Activated T-cell treated with anti-CD3 and anti-CD28 coated beads, Interleukin-2, amount 50 U/mL, for 72 hours (primary cell): ENCODE measurements at regions not wholly inside any gene's neighbourhood (a gene's known extent, or its start where the extent isn't known, plus 50 kb on each side); places are given as distances from the start of the nearest gene placed in this dataset.
A peak's percentile ranks its signal among the peaks of the same experiment; 100 is the strongest.
"Not testable (repeated sequence)": the region's sequence is repeated elsewhere in the genome, so short reads cannot be mapped to it uniquely, and the experiment has no call there.

Experiments
- ATAC-seq, 2 donors: fragments of 150-1000 bp; cut with Tn5 transposase; replicated peaks in 1 of 2; 2 replicates each; pipeline ENCODE4 v1.10.0; 2021; ENCODE audit warnings: moderate library complexity in 2 of 2, mild to moderate bottlenecking in 1 of 2
- DNase-seq, 2 donors: peaks; one replicate each; pipeline ENCODE4 v3.0.0; 2021 to 2022; ENCODE audit warnings: mixed read lengths in 1 of 2
- H3K27ac Mint-ChIP-seq: one replicate; pipeline ENCODE4 v1.8.0; 2022; ENCODE audit warnings: mild to moderate bottlenecking, moderate library complexity, mixed read lengths
- H3K27me3 Mint-ChIP-seq: one replicate; pipeline ENCODE4 v1.8.0; 2022; ENCODE audit warnings: low read depth, mixed read lengths
- H3K36me3 Mint-ChIP-seq, 2 donors: one replicate each; pipeline ENCODE4 v1.8.0; 2022; ENCODE audit warnings: mixed read lengths in 2 of 2, mild to moderate bottlenecking in 1 of 2; ENCODE audit not compliant: insufficient read depth in 2 of 2
- H3K4me1 Mint-ChIP-seq: one replicate; pipeline ENCODE4 v1.8.0; 2022; ENCODE audit warnings: low read depth, mixed read lengths
- H3K4me3 Mint-ChIP-seq, 2 donors: one replicate each; pipeline ENCODE4 v1.8.0; 2022; ENCODE audit warnings: mild to moderate bottlenecking in 2 of 2, mixed read lengths in 2 of 2, moderate library complexity in 2 of 2
- H3K9me3 Mint-ChIP-seq, 2 donors: one replicate each; pipeline ENCODE4 v1.8.0; 2022; ENCODE audit warnings: mixed read lengths in 2 of 2

- Mint-ChIP-seq H3K4me1 (peaks cover 17% of the 10 kb centered on the region), H3K4me3 (peak within 1 kb of the TSS; percentile 29 to 39), H3K36me3 (peaks cover 6 to 13% of the 10 kb centered on the region in 2 donors), H3K27ac (peak within 1 kb of the TSS; percentile 83)
- H3K9me3 Mint-ChIP-seq, DNase-seq, H3K27me3 Mint-ChIP-seq, ATAC-seq: not testable (repeated sequence)
Measured at GRCh38 chr17:445839-446238, 93.2 kb upstream of the RPH3AL start, which contains the start of gene RFLNB. TSS of gene RFLNB (minus strand) at chr17:445939.

GRCh38 chr17:444879-445454, 92.4 kb upstream of the RPH3AL start:
- Mint-ChIP-seq H3K4me3 (peak overlapping the region in 1 of 2 donors; percentile 39), H3K4me1 (peaks cover 17% of the 10 kb centered on the region), H3K36me3 (peaks cover 6 to 18% of the 10 kb centered on the region in 2 donors), H3K9me3 (peaks cover 0 to 2% of the 10 kb centered on the region in 2 donors), H3K27ac (peak overlapping the region; percentile 83), H3K27me3 (no peaks in the 10 kb centered on the region)
- ATAC-seq (peak; percentile 50 to 69), DNase-seq (no peak)

- no peak overlapping the region for H3K4me3 Mint-ChIP-seq
- ATAC-seq, result no peak
- peaks cover 6 to 21% of the 10 kb centered on the region in 2 donors for H3K36me3 Mint-ChIP-seq
- peaks cover 17% of the 10 kb centered on the region for H3K4me1 Mint-ChIP-seq
- DNase-seq, result no peak
- no peak overlapping the region for H3K27ac Mint-ChIP-seq
- no peaks in the 10 kb centered on the region for H3K27me3 Mint-ChIP-seq
- peaks cover 0 to 2% of the 10 kb centered on the region in 2 donors for H3K9me3 Mint-ChIP-seq
Measured at GRCh38 chr17:443109-443508, 90.5 kb upstream of the RPH3AL start.

GRCh38 chr17:441155-441950, 88.7 kb upstream of the RPH3AL start:
- DNase-seq, result no peak
- no peak overlapping the region for H3K27ac Mint-ChIP-seq
- ATAC-seq, result no peak
- H3K4me3 Mint-ChIP-seq, result no peak overlapping the region
- H3K9me3 Mint-ChIP-seq, result peaks cover 0 to 2% of the 10 kb centered on the region in 2 donors
- H3K27me3 Mint-ChIP-seq, result no peaks in the 10 kb centered on the region
- peaks cover 12% of the 10 kb centered on the region for H3K4me1 Mint-ChIP-seq
- peaks cover 0 to 25% of the 10 kb centered on the region in 2 donors for H3K36me3 Mint-ChIP-seq

- ATAC-seq (no peak), DNase-seq (no peak)
- no peak overlapping the region for H3K4me3 Mint-ChIP-seq
- H3K4me1 Mint-ChIP-seq, result no peaks in the 10 kb centered on the region
- peaks cover 6 to 7% of the 10 kb centered on the region in 2 donors for H3K9me3 Mint-ChIP-seq
- no peak overlapping the region for H3K27ac Mint-ChIP-seq
- H3K27me3 Mint-ChIP-seq, result no peaks in the 10 kb centered on the region
- H3K36me3 Mint-ChIP-seq, result peaks cover 3 to 30% of the 10 kb centered on the region in 2 donors
Measured at GRCh38 chr17:438191-438590, 85.6 kb upstream of the RPH3AL start.

- H3K27ac Mint-ChIP-seq, result no peak overlapping the region
- H3K4me3 Mint-ChIP-seq, result no peak overlapping the region
- no peaks in the 10 kb centered on the region for H3K27me3 Mint-ChIP-seq
- ATAC-seq (no peak), DNase-seq (no peak)
- H3K36me3 Mint-ChIP-seq, result peaks cover 3 to 30% of the 10 kb centered on the region in 2 donors
- peaks cover 2% of the 10 kb centered on the region for H3K4me1 Mint-ChIP-seq
- peaks cover 6 to 7% of the 10 kb centered on the region in 2 donors for H3K9me3 Mint-ChIP-seq
Measured at GRCh38 chr17:437545-437944, 84.9 kb upstream of the RPH3AL start.

GRCh38 chr17:436571-436970, 84.0 kb upstream of the RPH3AL start:
- no peaks in the 10 kb centered on the region for H3K27me3 Mint-ChIP-seq
- ATAC-seq (no peak), DNase-seq (no peak)
- H3K4me1 Mint-ChIP-seq, result peaks cover 7% of the 10 kb centered on the region
- H3K9me3 Mint-ChIP-seq, result peaks cover 6 to 7% of the 10 kb centered on the region in 2 donors
- no peak overlapping the region for H3K27ac Mint-ChIP-seq
- H3K4me3 Mint-ChIP-seq, result no peak overlapping the region
- peaks cover 3 to 26% of the 10 kb centered on the region in 2 donors for H3K36me3 Mint-ChIP-seq

GRCh38 chr17:432471-432870, 79.9 kb upstream of the RPH3AL start:
- H3K4me1 Mint-ChIP-seq, result peaks cover 11% of the 10 kb centered on the region
- DNase-seq, H3K4me3 Mint-ChIP-seq, H3K9me3 Mint-ChIP-seq, H3K27ac Mint-ChIP-seq, H3K27me3 Mint-ChIP-seq: not testable (repeated sequence)
- H3K36me3 Mint-ChIP-seq, result peaks cover 7 to 20% of the 10 kb centered on the region in 2 donors
- peak in 1 of 2 donors; percentile 44 for ATAC-seq

GRCh38 chr17:431494-431893, 78.9 kb upstream of the RPH3AL start:
- H3K4me1 Mint-ChIP-seq, result peaks cover 19% of the 10 kb centered on the region
- no peak overlapping the region for H3K27ac Mint-ChIP-seq
- H3K4me3 Mint-ChIP-seq, result no peak overlapping the region
- peaks cover 7 to 15% of the 10 kb centered on the region in 2 donors for H3K36me3 Mint-ChIP-seq
- ATAC-seq (no peak), DNase-seq (no peak)
- no peaks in the 10 kb centered on the region for H3K27me3 Mint-ChIP-seq
- peaks cover 5 to 7% of the 10 kb centered on the region in 2 donors for H3K9me3 Mint-ChIP-seq

- no peak for DNase-seq
- peaks cover 0 to 1% of the 10 kb centered on the region in 2 donors for H3K9me3 Mint-ChIP-seq
- H3K27ac Mint-ChIP-seq, result no peak overlapping the region
- no peak overlapping the region for H3K4me3 Mint-ChIP-seq
- no peaks in the 10 kb centered on the region for H3K27me3 Mint-ChIP-seq
- peaks cover 3 to 6% of the 10 kb centered on the region in 2 donors for H3K36me3 Mint-ChIP-seq
- peaks cover 20% of the 10 kb centered on the region for H3K4me1 Mint-ChIP-seq
- ATAC-seq, result no peak
Measured at GRCh38 chr17:429589-429988, 77.0 kb upstream of the RPH3AL start.

GRCh38 chr17:428414-428813, 75.8 kb upstream of the RPH3AL start:
- no peak overlapping the region for H3K4me3 Mint-ChIP-seq
- peaks cover 20% of the 10 kb centered on the region for H3K4me1 Mint-ChIP-seq
- no peak for ATAC-seq
- H3K27me3 Mint-ChIP-seq, result no peaks in the 10 kb centered on the region
- DNase-seq, result no peak
- peaks cover 3 to 6% of the 10 kb centered on the region in 2 donors for H3K36me3 Mint-ChIP-seq
- H3K27ac Mint-ChIP-seq, result no peak overlapping the region
- H3K9me3 Mint-ChIP-seq, result peaks cover 0 to 1% of the 10 kb centered on the region in 2 donors

GRCh38 chr17:427891-428290, 75.3 kb upstream of the RPH3AL start:
- Mint-ChIP-seq H3K4me3 (peak overlapping the region in 1 of 2 donors; percentile 24), H3K4me1 (peaks cover 20% of the 10 kb centered on the region), H3K27me3 (no peaks in the 10 kb centered on the region), H3K9me3 (peaks cover 0 to 1% of the 10 kb centered on the region in 2 donors), H3K27ac (no peak overlapping the region), H3K36me3 (peaks cover 3 to 6% of the 10 kb centered on the region in 2 donors)
- ATAC-seq (peak; percentile 63 to 78), DNase-seq (no peak)

GRCh38 chr17:427327-427726, 74.7 kb upstream of the RPH3AL start:
- peaks cover 16% of the 10 kb centered on the region for H3K4me1 Mint-ChIP-seq
- DNase-seq, result no peak
- H3K27ac Mint-ChIP-seq, result peak overlapping the region; percentile 30
- peaks cover 3 to 6% of the 10 kb centered on the region in 2 donors for H3K36me3 Mint-ChIP-seq
- H3K9me3 Mint-ChIP-seq, result peaks cover 0 to 1% of the 10 kb centered on the region in 2 donors
- peak; percentile 80 to 81 for ATAC-seq
- H3K4me3 Mint-ChIP-seq, result peak overlapping the region in 1 of 2 donors; percentile 24
- H3K27me3 Mint-ChIP-seq, result no peaks in the 10 kb centered on the region
